GM20000 (cell line): ENCODE measurements at regions not wholly inside any gene's neighbourhood (a gene's known extent, or its start where the extent isn't known, plus 50 kb on each side); places are given as distances from the start of the nearest gene placed in this dataset.

Experiments used
- DNase-seq: peaks from one replicate; pipeline ENCODE4 v3.0.0; 2012; ENCODE audit warnings: low spot score
- TF ChIP-seq, protein P1 (sequence below): IDR thresholded peaks from 2 replicates; pipeline ENCODE4 v1.5.1; 2012; ENCODE audit warnings: mild to moderate bottlenecking, control low read depth; ENCODE audit errors: extremely low read depth, missing control alignments

- DNase-seq, result no peak
- TF ChIP-seq, protein P1, sequence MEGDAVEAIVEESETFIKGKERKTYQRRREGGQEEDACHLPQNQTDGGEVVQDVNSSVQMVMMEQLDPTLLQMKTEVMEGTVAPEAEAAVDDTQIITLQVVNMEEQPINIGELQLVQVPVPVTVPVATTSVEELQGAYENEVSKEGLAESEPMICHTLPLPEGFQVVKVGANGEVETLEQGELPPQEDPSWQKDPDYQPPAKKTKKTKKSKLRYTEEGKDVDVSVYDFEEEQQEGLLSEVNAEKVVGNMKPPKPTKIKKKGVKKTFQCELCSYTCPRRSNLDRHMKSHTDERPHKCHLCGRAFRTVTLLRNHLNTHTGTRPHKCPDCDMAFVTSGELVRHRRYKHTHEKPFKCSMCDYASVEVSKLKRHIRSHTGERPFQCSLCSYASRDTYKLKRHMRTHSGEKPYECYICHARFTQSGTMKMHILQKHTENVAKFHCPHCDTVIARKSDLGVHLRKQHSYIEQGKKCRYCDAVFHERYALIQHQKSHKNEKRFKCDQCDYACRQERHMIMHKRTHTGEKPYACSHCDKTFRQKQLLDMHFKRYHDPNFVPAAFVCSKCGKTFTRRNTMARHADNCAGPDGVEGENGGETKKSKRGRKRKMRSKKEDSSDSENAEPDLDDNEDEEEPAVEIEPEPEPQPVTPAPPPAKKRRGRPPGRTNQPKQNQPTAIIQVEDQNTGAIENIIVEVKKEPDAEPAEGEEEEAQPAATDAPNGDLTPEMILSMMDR, result no peak
Measured at GRCh38 chr14:97773598-97773997, 976.4 kb downstream of the VRK1 start.

- DNase-seq, result no peak
- TF ChIP-seq, protein P1, result no peak
Measured at GRCh38 chr14:97776890-97777558, 979.8 kb downstream of the VRK1 start.

- TF ChIP-seq, protein P1, result no peak
- DNase-seq, result no peak
Measured at GRCh38 chr14:97777622-97778355, 980.6 kb downstream of the VRK1 start.

DNA sequence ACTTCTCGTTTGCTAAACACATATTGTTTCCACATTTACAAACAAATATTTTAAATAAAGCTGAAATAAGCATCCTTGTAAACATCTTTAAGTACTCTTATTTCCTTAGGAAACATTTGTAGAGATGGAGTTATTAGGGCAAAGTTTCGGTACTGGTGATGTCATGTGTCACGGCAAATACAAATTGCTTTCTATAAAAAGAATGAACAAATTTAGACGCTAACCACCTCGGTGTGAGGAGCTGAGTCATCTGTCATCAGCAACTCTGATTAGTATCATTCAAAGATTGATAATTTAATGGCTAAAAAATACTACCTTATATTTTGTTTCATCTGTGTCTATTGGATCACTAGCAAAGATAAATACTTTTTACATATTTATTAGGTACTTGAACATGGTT lies 982.0 kb downstream of the VRK1 start:
- TF ChIP-seq, protein P1, result no peak
- no peak for DNase-seq

DNA sequence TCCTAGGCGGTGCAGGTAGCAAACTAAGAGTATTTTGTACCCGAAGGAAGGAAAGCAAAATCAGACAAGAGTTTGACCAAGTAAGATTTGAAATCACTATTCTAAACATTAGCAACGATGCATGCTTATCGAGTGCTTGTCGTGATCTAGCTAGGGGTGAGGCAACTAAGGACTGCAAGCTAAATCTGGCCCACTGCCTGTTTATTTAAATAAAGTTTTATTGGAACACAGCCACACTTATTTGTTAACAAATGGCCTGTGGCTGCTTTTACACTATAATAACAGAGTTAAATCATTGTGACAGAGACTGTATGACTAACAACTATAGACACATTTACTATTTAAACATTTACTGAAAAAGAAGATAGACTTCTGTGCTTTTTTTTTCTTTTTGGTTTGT lies 983.6 kb downstream of the VRK1 start:
- TF ChIP-seq, protein P1, result no peak
- no peak for DNase-seq

- DNase-seq, result no peak
- TF ChIP-seq, protein P1, result no peak
Measured at GRCh38 chr14:97781961-97782360, 984.8 kb downstream of the VRK1 start.

DNA sequence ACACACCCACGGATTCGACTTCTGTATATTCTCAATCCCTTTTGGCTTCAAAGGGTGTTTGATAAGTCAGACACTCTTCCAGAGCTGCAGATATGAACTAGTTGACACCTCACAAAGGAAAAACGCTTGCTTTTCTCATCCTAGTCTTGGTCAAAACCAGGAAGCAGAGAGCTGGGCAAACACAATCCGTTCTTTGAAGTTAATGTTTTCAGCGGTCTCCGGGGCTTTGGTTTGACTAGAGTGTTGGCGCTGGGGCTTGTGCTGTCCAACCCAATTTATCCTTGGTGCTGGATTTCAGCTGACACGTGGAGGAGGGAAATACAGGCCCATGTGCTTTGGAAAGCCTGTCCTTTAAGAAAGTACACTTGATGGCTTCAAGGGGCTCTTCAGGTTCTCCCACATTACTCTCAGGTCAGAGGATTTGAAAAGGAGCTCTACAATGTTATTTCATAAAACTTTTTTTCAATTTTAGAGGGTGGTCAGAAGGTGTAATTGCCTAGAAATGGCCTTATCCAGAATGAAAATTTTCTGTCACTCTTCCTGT lies 985.8 kb downstream of the VRK1 start:
- TF ChIP-seq, protein P1, result no peak

More for the DNA sequence above, 985.8 kb downstream of the VRK1 start:
- no peak for DNase-seq
